Activated CD4-positive, CD25-positive, alpha-beta regulatory T cell treated with anti-CD3 and anti-CD28 coated beads, Interleukin-2, amount 50 U/mL, for 72 hours (primary cell): ENCODE measurements at regions not wholly inside any gene's neighbourhood (a gene's known extent, or its start where the extent isn't known, plus 50 kb on each side); places are given as distances from the start of the nearest gene placed in this dataset.
"Not testable (repeated sequence)": the region's sequence is repeated elsewhere in the genome, so short reads cannot be mapped to it uniquely, and the experiment has no call there.

Source experiments
- DNase-seq: peaks from one replicate; pipeline ENCODE4 v3.0.0; 2021

DNA sequence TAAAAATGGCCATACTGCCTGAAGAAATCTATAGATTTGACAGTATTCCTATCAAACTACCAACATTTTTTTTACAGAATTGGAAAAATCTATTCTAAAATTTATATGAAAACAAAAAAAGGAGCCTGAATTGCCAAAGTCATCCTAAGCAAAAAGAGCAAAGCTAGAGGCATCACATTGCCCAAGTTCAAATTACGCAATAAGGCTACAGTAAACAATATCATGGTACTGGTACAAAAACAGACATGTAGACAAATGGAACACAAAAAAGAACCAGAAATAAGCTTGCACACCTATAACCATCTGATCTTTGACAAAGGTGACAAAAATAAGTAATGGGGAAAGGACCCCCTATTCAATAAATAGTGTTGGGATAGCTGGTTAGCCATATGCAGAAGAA is 50.2 kb upstream of the THSD7B start:
- DNase-seq = no peak

DNA sequence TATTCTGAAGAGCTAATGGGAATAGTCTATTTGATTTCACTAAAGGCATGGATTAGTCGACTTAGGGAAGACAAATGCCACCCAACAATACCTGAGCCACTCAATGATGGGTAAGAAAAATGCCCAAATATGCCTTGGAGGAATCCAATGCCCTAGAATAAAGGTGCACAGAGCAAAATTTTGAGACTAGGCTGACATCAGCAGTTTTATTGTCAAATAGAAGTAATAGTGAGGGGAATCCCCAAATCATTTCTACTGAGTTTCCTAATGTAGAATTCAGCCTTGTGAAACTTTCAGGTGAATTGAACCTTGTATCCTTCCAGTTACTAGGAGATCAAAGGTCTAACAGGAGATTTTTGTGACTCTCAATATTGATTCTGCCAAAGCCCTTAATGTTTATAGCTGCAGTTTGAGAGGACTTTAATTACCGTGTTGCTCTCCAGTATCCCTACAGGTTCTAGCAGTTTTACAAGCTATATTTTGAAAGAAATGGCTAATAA is 50.8 kb upstream of the THSD7B start:
- DNase-seq = no peak

DNA sequence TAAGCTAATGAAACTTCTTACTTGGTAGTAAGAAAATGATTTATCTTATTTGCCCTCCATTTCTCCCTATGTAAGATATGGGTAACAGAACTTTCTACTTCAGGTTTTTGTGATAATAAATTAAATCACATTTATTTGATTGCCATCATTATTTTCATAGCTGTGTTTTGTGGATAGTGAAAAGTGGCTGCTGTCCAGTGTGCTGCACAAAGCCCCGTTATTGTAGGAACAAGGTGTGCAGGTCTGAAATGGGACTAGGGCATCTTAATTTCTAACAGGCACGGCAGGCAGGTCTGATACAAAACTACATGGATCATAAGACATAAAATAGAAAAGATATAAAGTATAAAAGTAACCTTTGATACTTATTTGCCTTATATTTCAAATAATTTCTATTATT is 51.6 kb upstream of the THSD7B start:
- no peak for DNase-seq

DNA sequence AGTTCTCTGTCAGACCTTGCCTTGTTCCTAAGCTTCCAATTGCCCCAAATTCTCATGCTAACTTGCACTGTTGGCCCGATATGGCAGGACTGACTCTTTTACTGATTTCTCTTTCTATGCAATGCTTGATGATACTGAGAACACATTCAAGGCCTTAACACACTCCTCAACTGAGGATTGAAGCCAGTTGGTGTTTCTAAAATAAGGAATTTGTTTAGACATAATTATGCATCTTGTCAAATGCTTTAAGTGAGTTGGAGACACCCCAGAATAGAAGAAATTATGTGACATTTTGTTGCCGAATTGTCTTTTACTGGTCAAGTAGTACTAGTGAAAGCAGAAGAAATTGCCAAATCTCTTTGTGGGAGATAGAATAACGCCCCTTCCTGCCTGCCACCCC is 60.0 kb upstream of the THSD7B start:
- DNase-seq = no peak

DNA sequence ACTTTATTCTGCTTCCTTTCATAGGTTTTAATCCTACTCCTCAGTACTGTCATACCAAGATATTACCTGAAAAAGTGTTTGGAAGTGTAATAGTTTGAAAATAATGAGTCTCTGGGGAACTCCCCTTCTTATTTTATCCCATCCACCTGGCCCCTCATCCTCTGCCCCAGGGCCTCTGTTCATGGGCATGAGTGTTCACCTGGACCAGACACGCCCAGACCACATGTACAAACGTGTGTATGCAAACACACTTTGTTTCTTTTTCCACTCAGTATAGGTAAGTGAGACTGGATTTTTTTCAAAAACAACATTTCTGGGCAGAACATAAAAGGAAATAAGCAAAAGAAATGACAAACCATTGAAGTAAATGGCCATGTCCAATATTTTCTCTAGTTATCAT is 62.1 kb upstream of the THSD7B start:
- DNase-seq = no peak

DNA sequence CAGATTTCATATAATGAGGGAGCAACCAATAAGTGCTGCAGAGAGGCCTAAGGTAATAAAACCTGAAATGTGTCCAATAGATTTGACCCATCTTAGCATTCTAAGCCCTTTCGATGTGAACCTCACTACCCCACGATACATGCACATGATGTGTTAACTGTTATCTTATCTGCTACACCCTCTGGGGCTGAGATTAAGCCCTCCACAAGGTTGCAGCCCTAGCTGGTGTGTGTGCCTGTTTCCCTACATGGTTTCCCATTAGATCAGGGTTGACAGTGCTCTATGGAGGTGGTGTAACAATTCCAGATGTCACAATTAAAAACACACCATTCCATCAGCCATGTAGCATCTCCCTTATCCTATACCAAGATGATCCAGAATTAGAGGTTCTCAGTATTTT is 68.9 kb upstream of the THSD7B start:
- no peak for DNase-seq

DNA sequence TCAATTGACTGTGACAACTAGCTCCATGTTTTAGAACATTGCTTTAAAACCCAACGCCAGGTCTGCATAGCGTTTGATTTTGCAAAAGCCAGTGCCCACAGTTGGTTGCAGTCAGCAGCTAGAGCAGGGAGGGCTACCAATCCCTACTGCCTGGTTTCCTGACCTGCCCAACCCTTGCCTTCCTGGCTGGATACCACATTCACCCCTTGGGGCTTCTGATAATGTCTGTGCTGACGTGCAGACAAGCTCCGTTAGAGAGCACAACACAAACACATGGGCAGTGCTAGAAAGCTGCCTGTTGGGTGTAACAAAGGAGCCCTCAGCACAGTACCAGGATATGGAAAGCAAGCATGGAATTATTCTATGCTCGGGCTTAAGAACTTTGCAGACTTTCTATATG is 71.4 kb upstream of the THSD7B start:
- no peak for DNase-seq

DNA sequence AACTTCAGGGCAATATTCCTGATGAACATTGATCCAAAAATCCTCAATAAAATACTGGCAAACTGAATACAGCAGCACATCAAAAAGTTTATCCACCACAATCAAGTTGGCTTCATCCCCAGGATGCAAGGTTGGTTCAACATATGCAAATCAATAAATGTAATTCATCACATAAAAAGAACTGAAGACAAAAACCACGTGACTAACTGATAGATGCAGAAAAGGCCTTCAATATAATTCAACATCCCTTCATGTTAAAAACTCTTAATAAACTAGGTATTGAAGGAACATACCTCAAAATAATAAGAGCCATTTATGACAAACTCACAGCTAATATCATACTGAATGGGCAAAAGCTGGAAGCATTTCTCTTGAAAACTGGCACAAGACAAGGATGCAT is 85.3 kb upstream of the THSD7B start:
- DNase-seq = not testable (repeated sequence)

DNA sequence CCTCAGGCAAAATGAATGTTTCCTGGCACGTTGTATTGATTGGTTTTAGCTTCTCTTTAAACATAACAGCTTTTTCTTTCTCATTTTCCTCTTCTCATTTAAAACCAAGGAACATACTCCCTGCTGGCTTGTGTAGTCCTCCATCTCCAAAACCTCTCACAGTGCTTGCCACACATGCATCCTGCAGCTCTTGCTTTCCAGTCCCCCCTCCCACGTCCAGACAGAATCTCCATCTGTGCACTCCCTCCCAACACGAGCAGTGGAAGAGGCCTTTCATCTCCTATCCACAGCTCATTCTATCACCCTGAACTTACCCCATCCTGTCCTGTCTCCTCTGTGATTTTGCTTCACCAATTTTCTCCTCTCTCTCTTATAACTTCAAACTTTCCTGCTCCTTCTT is 99.6 kb upstream of the THSD7B start:
- no peak for DNase-seq

DNA sequence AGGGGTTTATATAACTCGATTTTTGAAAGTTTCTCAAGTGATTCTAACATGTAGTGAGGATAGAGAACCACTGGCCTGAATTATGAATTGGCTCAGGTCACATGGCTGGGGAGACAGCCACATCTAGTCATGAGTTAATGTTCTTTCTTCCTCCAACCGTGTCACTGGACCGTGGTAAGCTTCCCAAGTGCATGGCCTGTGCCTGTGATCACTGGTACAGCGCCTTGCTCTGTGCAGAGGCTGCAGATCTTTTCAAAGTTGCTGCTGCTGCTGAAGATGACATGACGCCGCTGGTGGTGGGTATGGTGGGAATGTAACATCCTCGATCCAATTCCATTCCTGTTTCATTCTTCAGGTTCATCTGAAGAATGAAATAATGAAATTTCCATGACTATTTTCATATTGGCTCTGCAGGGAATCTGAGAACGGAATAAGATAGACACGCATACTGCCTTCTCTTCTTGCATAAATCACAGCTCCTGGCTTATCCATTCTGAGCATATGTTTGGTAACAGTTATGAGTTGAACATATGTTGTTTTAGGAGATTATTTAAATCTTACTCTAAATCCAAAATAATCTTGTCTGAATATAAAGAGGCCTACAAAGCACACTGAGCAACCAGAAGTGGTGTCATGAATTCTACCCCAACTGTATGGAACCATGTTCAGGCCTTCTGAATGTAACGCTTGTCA is 100.5 kb upstream of the THSD7B start:
- DNase-seq = no peak

DNA sequence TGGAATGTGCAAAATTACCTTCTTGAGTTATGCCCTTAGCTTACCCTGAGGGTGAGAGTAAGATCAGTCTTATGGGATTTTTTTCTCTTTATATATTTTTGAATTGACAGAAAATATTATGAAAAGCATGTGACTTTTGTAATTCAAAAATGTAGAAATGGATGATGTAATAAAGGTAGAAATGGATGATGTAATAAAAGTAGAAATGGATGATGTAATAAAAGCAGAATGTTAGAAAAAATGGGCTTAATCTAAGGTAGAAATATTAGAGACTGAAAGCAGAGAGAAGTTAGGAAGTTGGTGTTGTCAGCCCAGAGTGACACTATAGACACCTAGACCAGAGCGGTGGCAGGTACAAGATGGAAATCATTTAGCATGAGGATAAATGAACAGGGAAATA is 107.1 kb upstream of the THSD7B start:
- DNase-seq = no peak

DNA sequence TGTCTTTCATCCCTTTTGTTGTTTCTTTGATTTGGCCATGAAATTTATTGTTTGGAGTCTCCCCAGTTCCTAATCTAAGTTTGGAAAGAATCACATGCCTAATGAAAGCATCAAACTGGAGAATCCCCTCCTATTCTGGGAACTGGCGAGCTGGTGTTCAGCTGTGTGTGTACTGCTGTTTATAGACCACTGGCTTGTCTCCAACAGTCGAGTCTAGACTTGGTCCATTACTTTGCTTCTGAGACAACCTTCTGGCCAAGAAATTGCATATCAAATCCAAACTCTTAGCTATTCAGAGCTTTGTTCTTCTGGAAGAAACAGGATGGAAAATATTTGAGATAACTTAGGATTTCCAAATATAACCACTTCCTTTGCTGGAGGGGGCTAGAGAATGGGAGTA is 111.5 kb upstream of the THSD7B start:
- DNase-seq = no peak

DNA sequence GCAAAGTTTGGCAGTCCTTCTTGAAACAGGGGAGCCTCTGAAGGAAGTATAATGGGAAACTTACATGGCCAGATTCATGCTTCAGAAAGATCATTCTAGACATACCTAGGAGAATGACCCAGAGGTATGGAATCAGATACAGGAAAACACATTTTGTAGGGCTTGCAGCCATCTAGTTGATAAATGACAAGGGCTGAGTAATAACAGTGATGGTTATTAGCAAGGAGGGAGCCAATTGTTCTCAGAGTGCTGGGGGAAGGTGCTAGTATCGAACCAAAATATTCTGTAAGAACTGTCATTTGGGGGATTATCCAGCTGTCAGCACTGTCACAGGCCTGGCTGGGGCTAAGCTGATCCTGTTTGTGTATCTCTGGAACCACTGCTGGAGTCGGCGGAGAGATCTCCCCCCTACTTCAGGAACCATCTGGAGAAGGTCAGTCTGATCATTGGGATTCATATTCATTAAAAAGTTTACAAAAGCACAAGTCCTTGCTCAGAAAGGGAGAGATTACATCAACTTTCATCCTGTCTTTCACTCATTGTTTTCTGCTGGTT is 113.8 kb upstream of the THSD7B start:
- DNase-seq = no peak

DNA sequence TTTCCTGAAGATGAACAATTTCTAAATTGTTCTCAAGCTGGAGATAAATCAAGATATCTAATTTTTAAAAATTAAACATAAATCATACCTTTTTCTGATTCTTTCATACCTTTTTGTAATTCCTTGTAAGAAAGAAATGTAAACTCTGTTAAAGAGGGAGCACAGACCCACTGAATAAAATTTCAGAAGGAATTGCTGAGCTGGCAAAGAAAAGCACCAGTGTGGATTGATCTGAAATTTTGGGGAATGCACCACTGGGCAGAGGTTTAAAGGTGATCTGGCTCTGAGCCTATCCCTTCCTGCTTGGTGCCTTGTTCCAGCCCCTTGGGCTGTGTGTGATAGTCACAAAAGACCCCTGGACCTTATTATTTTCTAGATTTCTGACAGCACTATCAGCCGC is 118.3 kb upstream of the THSD7B start:
- no peak for DNase-seq

DNA sequence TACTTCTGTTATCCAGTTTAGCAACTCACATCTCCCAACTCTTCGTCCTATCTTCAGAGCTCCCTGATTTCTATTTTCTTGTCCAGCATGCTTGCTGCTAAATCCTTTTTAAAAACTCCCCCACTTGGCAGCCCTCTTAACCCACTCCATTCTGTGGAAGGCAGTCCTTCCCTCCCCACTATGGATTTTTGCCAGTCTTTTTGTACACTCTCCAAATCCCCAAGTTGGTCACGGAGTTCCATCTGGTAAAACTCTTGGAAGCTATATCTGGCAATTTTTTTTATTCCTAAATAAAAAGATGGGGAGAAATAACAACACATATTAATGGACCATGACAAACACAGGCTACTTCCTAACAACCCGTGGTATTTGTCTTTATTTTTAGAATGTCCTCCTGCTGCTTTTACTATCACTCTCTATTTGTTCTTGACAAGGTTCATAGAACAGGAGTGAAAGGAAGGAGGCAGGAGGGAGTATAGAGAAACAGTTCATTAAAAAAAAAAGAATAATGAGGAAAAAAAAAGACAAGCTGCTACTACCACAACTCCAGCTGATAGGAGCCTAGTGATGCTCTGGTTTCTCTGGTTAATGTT is 120.0 kb upstream of the THSD7B start:
- DNase-seq = no peak

DNA sequence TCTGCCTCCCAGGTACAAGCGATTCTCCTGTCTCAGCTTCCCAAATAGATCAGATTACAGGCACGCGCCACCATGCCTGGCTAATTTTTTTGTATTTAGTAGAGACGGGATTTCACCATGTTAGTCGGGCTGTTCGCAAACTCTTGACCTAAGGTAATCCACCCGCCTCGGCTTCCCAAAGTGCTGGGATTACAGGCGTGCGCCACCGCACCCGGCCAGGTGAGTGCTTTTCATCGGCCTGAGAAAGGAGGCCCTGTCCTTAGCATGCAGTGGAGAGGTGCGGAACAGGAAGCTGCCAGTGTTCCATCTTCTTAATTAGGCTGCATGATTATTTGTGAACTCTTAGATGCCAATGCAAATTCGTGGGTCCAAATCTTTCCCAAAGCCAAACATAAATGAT is 125.7 kb upstream of the THSD7B start:
- DNase-seq = no peak

DNA sequence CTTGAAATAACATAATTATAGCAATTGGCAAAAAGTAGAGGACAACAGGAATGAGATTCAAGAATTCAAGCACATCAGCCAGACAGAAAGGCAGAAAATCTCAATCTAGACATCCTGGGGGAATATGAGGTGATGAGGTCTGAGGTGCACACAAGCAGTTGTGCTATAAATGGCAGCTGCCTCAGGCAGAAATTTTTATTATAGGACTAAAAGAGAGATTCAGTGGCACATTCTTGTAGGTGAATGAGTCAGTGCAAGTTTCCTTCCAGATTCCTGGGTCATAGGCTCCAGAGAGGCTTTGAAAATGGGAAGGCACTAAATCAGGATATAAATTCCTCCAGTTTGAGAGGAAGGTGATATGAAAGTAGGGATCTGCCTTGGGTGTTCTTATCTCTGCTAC is 127.2 kb upstream of the THSD7B start:
- no peak for DNase-seq

DNA sequence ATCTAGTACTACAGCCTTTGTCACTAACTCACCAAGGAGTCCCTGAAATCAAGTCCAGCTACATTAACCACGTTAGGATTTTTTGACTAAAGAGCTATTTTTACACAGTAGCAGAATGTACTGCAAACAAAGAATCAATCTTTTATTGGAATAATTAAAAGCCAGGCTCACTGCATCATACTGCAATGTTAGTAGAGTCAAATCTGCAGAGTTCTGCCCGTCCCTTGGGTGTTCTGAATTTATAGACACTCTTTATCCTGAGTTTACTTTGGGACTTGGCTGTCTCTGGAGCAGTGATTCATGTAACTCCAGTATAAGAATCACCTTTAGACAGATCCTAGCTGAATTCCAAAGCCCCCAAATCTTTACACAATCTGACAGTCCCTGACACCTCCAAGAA is 127.9 kb upstream of the THSD7B start:
- no peak for DNase-seq

DNA sequence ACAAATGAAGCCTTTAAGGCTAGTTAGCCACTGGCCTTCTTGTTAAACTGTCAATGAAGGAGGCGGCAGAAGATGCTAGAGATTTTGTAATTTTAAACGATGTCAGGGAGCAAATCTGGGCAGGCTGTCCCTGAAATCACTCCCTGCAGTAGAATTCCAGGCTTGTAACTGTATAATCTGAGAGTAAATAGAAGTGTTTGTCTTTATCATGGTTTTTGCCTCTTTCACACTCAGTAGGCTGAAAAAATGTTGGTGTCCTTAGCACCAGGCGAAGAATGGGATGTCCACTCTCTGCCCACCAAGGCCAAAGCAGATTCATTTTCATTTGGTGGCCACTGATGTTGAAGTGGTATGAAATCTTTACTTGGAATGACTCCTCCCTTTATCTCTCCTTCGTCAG is 136.9 kb upstream of the THSD7B start:
- no peak for DNase-seq

DNA sequence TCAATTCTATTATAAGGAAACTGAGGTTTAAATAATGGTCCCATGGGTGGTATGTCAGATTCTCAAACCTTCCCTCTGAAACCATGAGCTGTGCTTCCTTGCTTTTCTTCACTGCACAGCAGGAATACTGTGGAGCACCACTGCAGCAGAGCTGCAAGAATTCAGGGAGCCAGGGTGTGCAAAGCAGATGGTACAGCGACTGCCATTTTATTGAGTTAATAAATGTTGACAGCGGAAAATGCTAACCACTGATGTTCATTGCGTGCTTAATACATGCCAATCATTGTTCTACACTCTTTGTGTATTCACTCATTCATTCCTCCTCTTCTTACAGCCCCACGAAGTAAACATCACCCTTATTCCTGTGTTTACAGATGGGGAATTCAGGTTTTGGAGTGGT is 152.2 kb upstream of the THSD7B start:
- DNase-seq = no peak

DNA sequence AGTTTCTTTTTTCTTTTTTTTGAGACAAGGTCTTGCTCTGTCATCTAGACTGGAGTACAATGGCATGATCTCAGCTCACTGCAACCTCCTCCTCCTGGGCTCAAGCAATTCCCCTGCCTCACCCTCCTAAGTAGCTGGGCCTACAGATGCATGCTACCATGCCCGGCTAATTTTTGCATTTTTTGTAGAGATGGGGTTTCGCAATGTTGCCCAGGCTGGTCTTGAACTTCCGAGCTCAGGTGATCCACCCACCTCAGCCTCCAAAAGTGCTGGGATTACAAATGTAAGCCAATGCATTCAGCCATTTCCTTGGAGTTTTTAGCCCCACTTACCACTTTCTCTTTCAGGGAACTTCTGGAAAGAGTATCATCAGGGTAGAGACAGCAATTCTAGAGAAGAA is 153.3 kb upstream of the THSD7B start:
- DNase-seq = no peak

DNA sequence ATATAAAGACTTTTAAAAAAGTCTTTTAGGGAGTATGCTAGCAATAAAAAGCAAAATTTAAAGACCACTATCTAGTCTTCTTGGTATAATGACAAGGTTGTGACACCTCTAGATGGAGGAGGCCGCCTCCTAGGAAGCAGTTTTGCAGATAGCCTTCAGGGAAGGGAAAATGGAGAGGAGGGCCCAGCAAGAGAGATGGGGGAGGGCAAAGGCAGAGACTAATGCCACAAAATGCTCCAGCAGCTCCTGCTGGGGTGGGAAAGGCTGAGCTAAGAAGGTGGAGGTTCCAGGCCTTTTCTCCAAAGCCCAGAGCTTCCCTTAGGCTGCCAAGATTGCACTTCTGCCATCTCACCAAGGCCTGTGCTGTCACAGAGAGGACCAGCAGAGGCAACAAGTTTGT is 153.9 kb upstream of the THSD7B start:
- DNase-seq = no peak

DNA sequence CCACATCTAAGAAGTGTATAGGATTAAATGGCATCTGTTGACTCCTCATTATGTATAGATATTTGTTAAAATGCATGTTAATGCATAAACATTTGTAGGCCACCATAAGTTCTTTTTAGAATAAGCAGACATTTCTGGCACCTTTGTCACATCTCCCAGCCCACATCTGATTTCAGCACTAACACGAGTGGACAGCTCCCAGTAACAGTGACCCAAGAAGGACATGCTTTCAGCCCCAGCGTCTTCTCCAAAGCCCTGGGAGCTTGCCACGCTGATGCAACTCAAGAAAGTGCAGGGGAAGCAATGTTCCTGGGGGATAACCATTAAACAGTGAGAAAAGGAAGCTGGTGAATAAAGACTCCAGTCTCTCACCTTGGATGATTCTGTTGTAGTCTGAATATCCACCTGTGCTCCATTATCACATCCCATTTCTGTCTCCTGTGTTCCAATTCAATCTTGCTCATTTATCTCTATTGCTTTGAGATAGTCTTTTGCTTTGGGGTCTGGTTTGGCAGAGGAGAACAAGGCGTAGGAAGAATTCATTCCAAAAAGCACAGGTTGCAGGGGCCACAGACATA is 182.6 kb upstream of the THSD7B start:
- DNase-seq = no peak

DNA sequence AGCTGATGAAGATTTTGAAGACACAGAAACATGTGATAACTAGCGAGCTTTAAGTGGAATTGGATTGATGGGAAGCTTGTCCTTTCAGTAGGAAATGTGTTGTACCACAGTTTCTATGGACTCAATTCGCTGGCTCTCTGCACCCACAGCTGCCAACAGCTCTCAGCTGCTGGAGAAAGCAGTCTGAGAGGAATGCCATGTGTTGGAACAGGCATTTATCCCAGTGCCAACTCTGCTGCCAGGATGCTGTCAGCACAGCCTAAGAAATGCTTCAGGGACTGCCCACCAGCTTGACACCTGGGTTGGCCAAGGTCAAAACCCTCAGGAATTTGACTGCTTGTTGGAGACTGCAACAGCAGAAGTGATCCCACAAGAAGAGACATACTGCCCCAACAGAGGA is 193.0 kb upstream of the THSD7B start:
- DNase-seq = no peak

DNA sequence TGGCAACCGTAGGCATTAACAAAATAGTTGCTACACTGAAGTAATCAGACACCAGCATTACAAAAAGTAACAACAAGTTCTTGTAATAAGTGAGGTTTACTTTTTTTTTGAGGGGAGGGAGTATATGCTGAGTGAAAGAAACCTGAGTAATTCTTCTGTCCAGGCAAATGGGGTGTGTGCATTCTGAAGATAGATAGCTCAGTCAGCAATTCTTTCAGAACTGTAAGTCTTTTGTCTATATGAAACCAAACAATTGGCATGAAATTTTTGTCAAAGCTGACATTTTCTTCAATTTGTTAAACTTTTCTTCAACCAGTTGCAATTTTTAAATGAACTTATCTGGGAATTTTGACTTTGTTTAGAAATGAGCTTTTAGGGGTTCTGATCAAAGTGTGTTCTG is 208.1 kb upstream of the THSD7B start:
- DNase-seq = no peak
